Hepatocyte (in vitro differentiated cells): ENCODE measurements at regions not wholly inside any gene's neighbourhood (a gene's known extent, or its start where the extent isn't known, plus 50 kb on each side); places are given as distances from the start of the nearest gene placed in this dataset.

Source experiments
- DNase-seq: peaks from one replicate; pipeline ENCODE4 v3.0.0-alpha.2; 2016; ENCODE audit warnings: low spot score
- H2AFZ ChIP-seq: fragments of 200-600 bp; sonication (generic); 2 replicates; pipeline ENCODE4 v1.6.0; 2016; ENCODE audit warnings: antibody characterized with exemption, mild to moderate bottlenecking
- H3K27ac ChIP-seq: fragments of 200-600 bp; sonication (generic); 2 replicates; pipeline ENCODE4 v1.5.1; 2016; ENCODE audit warnings: mild to moderate bottlenecking
- H3K27me3 ChIP-seq: fragments of 200-600 bp; sonication (generic); 2 replicates; pipeline ENCODE4 v1.6.1; 2016
- H3K36me3 ChIP-seq: fragments of 200-600 bp; sonication (generic); replicated peaks from 2 replicates; pipeline ENCODE4 v1.5.1; 2016; ENCODE audit warnings: low read depth; ENCODE audit not compliant: insufficient read depth
- H3K4me1 ChIP-seq: fragments of 200-600 bp; sonication (generic); 2 replicates; pipeline ENCODE4 v1.5.1; 2016; ENCODE audit warnings: mild to moderate bottlenecking, moderate library complexity; ENCODE audit not compliant: insufficient read depth
- H3K4me2 ChIP-seq: fragments of 200-600 bp; sonication (generic); 2 replicates; pipeline ENCODE4 v1.6.0; 2016
- H3K4me3 ChIP-seq: fragments of 200-600 bp; sonication (generic); 2 replicates; pipeline ENCODE4 v1.5.1; 2016; ENCODE audit warnings: mild to moderate bottlenecking
- H3K79me2 ChIP-seq: fragments of 200-600 bp; sonication (generic); 2 replicates; pipeline ENCODE4 v1.6.0; 2017; ENCODE audit warnings: mild to moderate bottlenecking
- H3K9me2 ChIP-seq: fragments of 200-600 bp; sonication (generic); replicated peaks from 2 replicates; pipeline ENCODE4 v1.6.0; 2017; ENCODE audit warnings: mild to moderate bottlenecking; ENCODE audit not compliant: insufficient read depth
- H3K9me3 ChIP-seq: fragments of 200-600 bp; sonication (generic); 2 replicates; pipeline ENCODE4 v1.5.1; 2016; ENCODE audit warnings: low read depth, mild to moderate bottlenecking
- H4K20me1 ChIP-seq: fragments of 200-600 bp; sonication (generic); 2 replicates; pipeline ENCODE4 v1.6.0; 2016; ENCODE audit warnings: mild to moderate bottlenecking; ENCODE audit not compliant: insufficient read depth, poor library complexity, severe bottlenecking
- CTCF ChIP-seq: fragments of 200-600 bp; sonication (generic); IDR thresholded peaks from 2 replicates; pipeline ENCODE4 v1.5.1; 2016; ENCODE audit warnings: antibody characterized with exemption, mild to moderate bottlenecking; ENCODE audit not compliant: poor library complexity
- EZH2 ChIP-seq: fragments of 200-600 bp; sonication (generic); IDR thresholded peaks from 2 replicates; pipeline ENCODE4 v1.6.1; 2016; ENCODE audit warnings: antibody characterized with exemption, mild to moderate bottlenecking, borderline replicate concordance
- EZH2phosphoT487 ChIP-seq: fragments of 200-600 bp; sonication (generic); IDR thresholded peaks from one replicate; pipeline ENCODE4 v1.6.1; 2018; ENCODE audit warnings: antibody characterized with exemption, mild to moderate bottlenecking, low read depth, moderate library complexity; ENCODE audit not compliant: unreplicated experiment, severe bottlenecking
- WGBS: methylation state at CpG from one replicate; pipeline ENCODE4 v1.1.6; 2016; ENCODE audit warnings: low lambda C conversion rate; ENCODE audit errors: missing lambda C conversion rate; 5-methylcytosine and 5-hydroxymethylcytosine counted together

- no peaks in the 10 kb centered on the region for H3K36me3 ChIP-seq
- H2AFZ ChIP-seq, result no peak overlapping the region
- no peaks in the 10 kb centered on the region for H3K79me2 ChIP-seq
- TF ChIP-seq EZH2, result no peak
- no peak for TF ChIP-seq EZH2phosphoT487
- no peak for TF ChIP-seq CTCF
- H3K4me3 ChIP-seq, result no peak overlapping the region
- H3K9me2 ChIP-seq, result no peaks in the 10 kb centered on the region
- H3K4me2 ChIP-seq, result no peak overlapping the region
- H3K27me3 ChIP-seq, result no peaks in the 10 kb centered on the region
- H3K4me1 ChIP-seq, result peaks cover 28% of the 10 kb centered on the region
- no peaks in the 10 kb centered on the region for H3K9me3 ChIP-seq
- H3K27ac ChIP-seq, result peak overlapping the region; percentile 49
- WGBS, result 49% methylated on average over 6 of the region's 6 CpGs
- no peak for DNase-seq
- no peaks in the 10 kb centered on the region for H4K20me1 ChIP-seq
These were observed 351.4 kb downstream of the GLRX3 start for GRCh38 chr10:130487566-130487965.

GRCh38 chr10:130489891-130490290 lies 353.7 kb downstream of the GLRX3 start:
- WGBS, result 38% methylated on average over 5 of the region's 5 CpGs
- peak; percentile 48 for DNase-seq
- no peak overlapping the region for H3K27ac ChIP-seq

GRCh38 chr10:130491011-130491692 lies 355.0 kb downstream of the GLRX3 start:
- no peak for DNase-seq
- 59% methylated on average over 5 of the region's 5 CpGs for WGBS

More at GRCh38 chr10:130489891-130490290, 353.7 kb downstream of the GLRX3 start:
- Histone ChIP-seq H4K20me1 (no peaks in the 10 kb centered on the region), H3K9me3 (no peaks in the 10 kb centered on the region), H3K4me3 (no peak overlapping the region), H3K27me3 (no peaks in the 10 kb centered on the region), H3K36me3 (no peaks in the 10 kb centered on the region), H3K9me2 (no peaks in the 10 kb centered on the region), H3K79me2 (no peaks in the 10 kb centered on the region), H3K4me2 (no peak overlapping the region), H3K4me1 (peaks cover 28% of the 10 kb centered on the region), H2AFZ (no peak overlapping the region)
- TF ChIP-seq EZH2 (no peak), CTCF (no peak), EZH2phosphoT487 (no peak)

More at GRCh38 chr10:130491011-130491692, 355.0 kb downstream of the GLRX3 start:
- no peaks in the 10 kb centered on the region for H3K9me3 ChIP-seq
- H3K4me3 ChIP-seq, result no peak overlapping the region
- no peak overlapping the region for H3K4me2 ChIP-seq
- H3K4me1 ChIP-seq, result peaks cover 28% of the 10 kb centered on the region
- TF ChIP-seq CTCF, result no peak
- TF ChIP-seq EZH2phosphoT487, result no peak
- H4K20me1 ChIP-seq, result no peaks in the 10 kb centered on the region
- no peaks in the 10 kb centered on the region for H3K9me2 ChIP-seq
- H3K36me3 ChIP-seq, result no peaks in the 10 kb centered on the region
- no peaks in the 10 kb centered on the region for H3K27me3 ChIP-seq
- no peak overlapping the region for H2AFZ ChIP-seq
- no peak overlapping the region for H3K27ac ChIP-seq
- no peaks in the 10 kb centered on the region for H3K79me2 ChIP-seq
